Fibroblast of skin of right biceps (primary cell): ENCODE measurements at regions not wholly inside any gene's neighbourhood (a gene's known extent, or its start where the extent isn't known, plus 50 kb on each side); places are given as distances from the start of the nearest gene placed in this dataset.

ENCODE experiments used
- DNase-seq: peaks from one replicate; pipeline ENCODE4 v3.0.0-alpha.2; 2013

GRCh38 chr1:168386492-168386891, 105.8 kb downstream of the TBX19 start:
- DNase-seq: no peak

- no peak for DNase-seq
These were observed 101.2 kb downstream of the TBX19 start for GRCh38 chr1:168381850-168382249.

- DNase-seq: no peak
These were observed 100.3 kb downstream of the TBX19 start for GRCh38 chr1:168380945-168381344.

- peak; percentile 8 for DNase-seq
These were observed 98.6 kb downstream of the TBX19 start for GRCh38 chr1:168379104-168379860.

GRCh38 chr1:168375566-168376300, 95.1 kb downstream of the TBX19 start:
- no peak for DNase-seq

DNA sequence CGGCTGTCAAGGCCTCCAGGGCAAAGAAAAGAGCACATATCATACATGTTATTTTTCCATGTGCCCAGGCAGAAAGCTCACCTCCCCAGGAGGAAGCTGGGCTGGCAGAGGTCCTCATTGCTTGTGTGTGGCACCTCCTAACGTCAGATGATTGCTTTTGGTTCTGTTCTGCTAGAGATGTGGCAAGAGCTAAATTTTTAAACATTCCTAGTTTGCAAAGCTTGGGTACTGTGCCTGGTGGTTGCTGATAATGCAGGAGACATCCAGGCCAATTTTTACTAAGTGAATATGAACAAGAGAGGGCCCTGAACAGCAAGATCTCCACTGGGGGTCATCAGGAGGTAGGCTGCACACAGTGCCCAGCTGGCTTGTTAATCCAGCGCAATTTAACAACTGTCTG, 93.9 kb downstream of the TBX19 start:
- DNase-seq: no peak

- no peak for DNase-seq
These were observed 93.2 kb downstream of the TBX19 start for GRCh38 chr1:168373869-168374268.

- DNase-seq: no peak
These were observed 92.2 kb downstream of the TBX19 start for GRCh38 chr1:168372861-168373371.

DNA sequence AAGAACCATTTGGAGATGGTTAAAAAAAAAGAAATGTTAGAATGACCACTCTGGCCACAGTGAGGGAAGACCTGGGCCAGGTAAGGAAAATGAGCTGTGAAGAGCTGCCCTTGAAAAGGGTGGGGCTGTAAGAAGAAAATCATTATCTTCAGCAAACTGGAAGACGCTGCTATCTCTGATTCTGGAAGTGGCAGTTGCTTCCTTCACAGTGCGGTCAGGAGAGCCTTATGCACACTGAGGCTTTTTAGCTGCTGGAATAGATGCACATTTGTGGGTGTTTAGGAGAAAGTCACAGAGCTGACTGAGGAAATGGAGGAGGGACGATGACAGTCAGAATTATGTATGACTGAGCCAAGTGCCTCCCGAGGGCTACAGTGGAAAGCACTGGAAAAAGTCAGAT, 91.6 kb downstream of the TBX19 start:
- DNase-seq: no peak

DNA sequence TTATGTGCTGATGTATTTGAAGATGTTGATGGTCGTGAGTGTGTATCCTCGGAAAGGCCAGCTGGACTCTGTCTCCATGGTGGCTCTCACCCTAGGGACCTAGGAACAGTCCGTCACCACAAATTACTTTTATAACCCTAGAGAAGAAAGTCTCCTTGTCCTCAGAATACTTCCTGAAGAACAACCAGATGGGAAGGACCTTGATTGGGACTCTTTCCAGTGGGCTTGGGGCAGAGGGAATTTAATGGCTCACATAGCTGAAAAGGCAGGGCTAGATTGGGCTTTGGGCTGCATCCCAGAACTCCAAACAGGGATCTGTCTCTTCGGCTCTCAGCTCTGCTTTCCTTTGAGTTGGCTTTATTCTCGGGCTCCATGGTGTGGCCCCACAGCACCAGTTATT, 90.8 kb downstream of the TBX19 start:
- no peak for DNase-seq

- no peak for DNase-seq
These were observed 89.9 kb downstream of the TBX19 start for GRCh38 chr1:168370586-168370985.

GRCh38 chr1:168369655-168370054, 89.0 kb downstream of the TBX19 start:
- DNase-seq: no peak

DNA sequence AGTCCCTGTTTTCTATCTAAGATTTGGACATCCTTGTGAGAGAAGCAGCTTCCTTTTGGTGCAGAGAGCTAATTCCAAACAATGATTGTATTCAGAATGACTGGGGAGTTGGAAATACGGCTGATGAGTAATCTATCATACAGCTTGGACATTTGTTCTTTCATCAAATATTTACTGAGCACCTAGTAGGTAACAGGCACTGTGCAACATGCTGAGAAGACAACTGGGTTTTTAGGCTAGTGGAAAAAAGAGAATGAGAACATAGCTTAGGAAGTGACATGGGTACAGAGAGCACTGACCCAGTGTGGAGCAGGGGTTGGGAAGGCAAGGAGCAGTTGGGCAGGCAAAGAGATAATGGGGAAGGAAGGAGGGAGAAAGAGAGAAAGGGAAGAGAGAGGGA, 87.5 kb downstream of the TBX19 start:
- DNase-seq: no peak

DNA sequence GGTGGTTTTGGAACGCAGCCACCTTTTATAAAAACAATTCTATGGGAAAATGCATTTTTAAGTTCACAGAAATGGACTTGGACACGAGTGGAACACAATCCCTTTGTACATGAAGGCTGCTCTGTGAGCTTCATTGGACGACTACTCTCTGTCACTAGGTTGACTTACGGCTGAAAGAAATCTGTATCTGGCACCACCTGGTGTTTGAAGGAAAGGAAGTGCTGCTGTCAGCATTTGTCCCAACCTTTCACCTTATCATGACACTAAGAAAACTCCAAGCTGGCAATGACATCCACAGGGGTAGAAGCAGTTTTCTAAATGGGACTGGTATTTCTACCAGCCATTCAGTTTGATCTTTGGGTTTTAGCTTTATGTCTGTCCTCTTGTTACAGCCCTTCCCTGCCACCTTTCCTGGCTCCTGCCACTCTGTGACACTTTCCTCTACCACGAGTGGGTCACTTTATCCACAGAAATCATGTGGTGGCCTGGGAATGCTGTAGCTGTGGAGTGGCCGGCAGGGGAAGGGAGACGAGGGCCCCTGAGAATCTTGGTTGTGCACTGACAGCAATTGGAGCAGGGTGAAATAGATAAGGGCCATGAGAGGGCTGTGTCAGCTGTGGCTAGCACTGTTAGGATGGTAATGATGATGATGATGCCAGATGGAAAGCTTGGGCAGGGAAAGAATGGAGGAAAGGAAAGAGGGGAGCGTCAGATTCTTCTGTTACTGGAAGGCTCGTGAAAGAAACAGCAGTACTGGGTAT, 85.2 kb downstream of the TBX19 start:
- no peak for DNase-seq
